ENCODE measurements at regions not wholly inside any gene's neighbourhood (a gene's known extent, or its start where the extent isn't known, plus 50 kb on each side); places are given as distances from the start of the nearest gene placed in this dataset.

GRCh38 chr2:224181534-224182155 is 142.6 kb upstream of the SERPINE2 start:
- no peaks in the 10 kb centered on the region for H3K4me1 ChIP-seq
- no peaks in the 10 kb centered on the region for H3K9me3 ChIP-seq
- H3K27ac ChIP-seq = no peak overlapping the region
- H3K27me3 ChIP-seq = no peaks in the 10 kb centered on the region
- no peaks in the 10 kb centered on the region for H3K36me3 ChIP-seq
- WGBS = 56% methylated on average over 6 of the region's 6 CpGs
- no peak for DNase-seq (ENCODE audit: low spot score in 2 of 2)
- no peak overlapping the region for H3K4me3 ChIP-seq
- TF ChIP-seq POLR2A (IDR thresholded peaks at IDR 0.05) (no peak), EP300 (IDR thresholded peaks at IDR 0.05) (no peak), POLR2AphosphoS5 (IDR thresholded peaks at IDR 0.05) (no peak), CTCF (IDR thresholded peaks at IDR 0.05) (no peak)

- WGBS = 43% methylated on average over 4 of the region's 4 CpGs
Measured at GRCh38 chr2:224180810-224181209, 141.7 kb upstream of the SERPINE2 start.

GRCh38 chr2:224178056-224178455 is 139.0 kb upstream of the SERPINE2 start:
- DNase-seq (ENCODE audit: low spot score in 2 of 2) = no peak
- no peaks in the 10 kb centered on the region for H3K9me3 ChIP-seq
- H3K4me3 ChIP-seq = no peak overlapping the region
- no peaks in the 10 kb centered on the region for H3K27me3 ChIP-seq
- H3K4me1 ChIP-seq = no peaks in the 10 kb centered on the region
- H3K36me3 ChIP-seq = no peaks in the 10 kb centered on the region
- H3K27ac ChIP-seq = no peak overlapping the region
- TF ChIP-seq EP300 (IDR thresholded peaks at IDR 0.05) (no peak), CTCF (IDR thresholded peaks at IDR 0.05) (no peak), POLR2AphosphoS5 (IDR thresholded peaks at IDR 0.05) (no peak), POLR2A (IDR thresholded peaks at IDR 0.05) (no peak)
- 22% methylated on average over 4 of the region's 4 CpGs for WGBS

More at GRCh38 chr2:224180810-224181209, 141.7 kb upstream of the SERPINE2 start:
- Histone ChIP-seq H3K27ac (no peak overlapping the region), H3K36me3 (no peaks in the 10 kb centered on the region), H3K4me3 (no peak overlapping the region), H3K9me3 (no peaks in the 10 kb centered on the region), H3K4me1 (no peaks in the 10 kb centered on the region), H3K27me3 (no peaks in the 10 kb centered on the region)
- no peak for DNase-seq (ENCODE audit: low spot score in 2 of 2)
- TF ChIP-seq CTCF (IDR thresholded peaks at IDR 0.05) (no peak), POLR2AphosphoS5 (IDR thresholded peaks at IDR 0.05) (no peak)

- Histone ChIP-seq H3K4me1 (no peaks in the 10 kb centered on the region), H3K27ac (no peak overlapping the region), H3K36me3 (no peaks in the 10 kb centered on the region), H3K9me3 (no peaks in the 10 kb centered on the region), H3K4me3 (no peak overlapping the region), H3K27me3 (no peaks in the 10 kb centered on the region)
- DNase-seq (ENCODE audit: low spot score in 2 of 2) = no peak
- 78% methylated on average over 2 of the region's 2 CpGs for WGBS
- TF ChIP-seq POLR2AphosphoS5 (IDR thresholded peaks at IDR 0.05) (no peak), POLR2A (IDR thresholded peaks at IDR 0.05) (no peak), EP300 (IDR thresholded peaks at IDR 0.05) (no peak), CTCF (IDR thresholded peaks at IDR 0.05) (no peak)
Measured at GRCh38 chr2:224175538-224175937, 136.5 kb upstream of the SERPINE2 start.

GRCh38 chr2:224174990-224175389 is 135.9 kb upstream of the SERPINE2 start:
- Histone ChIP-seq H3K36me3 (no peaks in the 10 kb centered on the region), H3K27ac (no peak overlapping the region), H3K4me3 (no peak overlapping the region), H3K4me1 (no peaks in the 10 kb centered on the region), H3K9me3 (no peaks in the 10 kb centered on the region), H3K27me3 (no peaks in the 10 kb centered on the region)
- no peak for TF ChIP-seq POLR2A (IDR thresholded peaks at IDR 0.05)
- no peak for TF ChIP-seq EP300 (IDR thresholded peaks at IDR 0.05)
- TF ChIP-seq CTCF (IDR thresholded peaks at IDR 0.05) = no peak
- TF ChIP-seq POLR2AphosphoS5 (IDR thresholded peaks at IDR 0.05) = no peak
- no peak for DNase-seq (ENCODE audit: low spot score in 2 of 2)
- 93% methylated on average over 5 of the region's 5 CpGs for WGBS

Data from suprapubic skin (tissue), 4 donors.